PC-9 (cell line): ENCODE measurements at regions not wholly inside any gene's neighbourhood (a gene's known extent, or its start where the extent isn't known, plus 50 kb on each side); places are given as distances from the start of the nearest gene placed in this dataset.

ENCODE experiments used
- BruUV-seq: library from RNA; stranded (reverse); fragments of 400-500 nt; replicated peaks from 2 replicates; lab custom pipeline; 2021; lab: Mats Ljungman, UMichigan
- CTCF ChIA-PET: fragments of 300-600 bp; sonication (Branson Sonifier 250); formaldehyde crosslinking; loops from one replicate; lab custom pipeline; 2022; ENCODE audit warnings: antibody characterized with exemption; lab: Charles Lee
- POLR2A ChIA-PET: fragments of 300-600 bp; sonication (Branson Sonifier 250); formaldehyde crosslinking; loops from one replicate; lab custom pipeline; 2022; ENCODE audit warnings: antibody characterized with exemption; ENCODE audit not compliant: unreplicated experiment; lab: Charles Lee
- DNase-seq, 2 experiments: peaks; one replicate each; pipeline versions ENCODE4 v3.0.0 to v3.0.0-alpha.2; 2015 to 2022; ENCODE audit warnings: mixed read lengths in 1 of 2
- H2AFZ ChIP-seq: fragments of 200-600 bp; sonication (generic); 2 replicates; pipeline ENCODE4 v1.8.1; 2017; ENCODE audit warnings: antibody characterized with exemption
- H3F3A ChIP-seq: fragments of 200-600 bp; sonication (generic); 2 replicates; pipeline ENCODE4 v1.8.1; 2017; ENCODE audit warnings: antibody characterized with exemption, mild to moderate bottlenecking, low read depth; ENCODE audit not compliant: insufficient read depth
- H3K27ac ChIP-seq: fragments of 200-600 bp; sonication (generic); 2 replicates; pipeline ENCODE4 v1.6.1; 2016; ENCODE audit warnings: mixed run types
- H3K27me3 ChIP-seq: fragments of 200-600 bp; sonication (generic); 2 replicates; pipeline ENCODE4 v1.6.1; 2016; ENCODE audit warnings: low read depth, mixed run types; ENCODE audit not compliant: insufficient read depth
- H3K36me3 ChIP-seq: fragments of 200-600 bp; sonication (generic); 2 replicates; pipeline ENCODE4 v1.6.1; 2016; ENCODE audit warnings: low read depth, mixed run types
- H3K4me1 ChIP-seq: fragments of 200-600 bp; sonication (generic); replicated peaks from 2 replicates; pipeline ENCODE4 v1.6.1; 2016; ENCODE audit warnings: mixed run types; ENCODE audit not compliant: insufficient read depth
- H3K4me2 ChIP-seq: fragments of 200-600 bp; sonication (generic); 2 replicates; pipeline ENCODE4 v1.6.1; 2017; ENCODE audit warnings: mixed run types
- H3K4me3 ChIP-seq: fragments of 200-600 bp; sonication (generic); 2 replicates; pipeline ENCODE4 v1.6.1; 2016; ENCODE audit warnings: mixed run types
- H3K79me2 ChIP-seq: fragments of 200-600 bp; sonication (generic); 2 replicates; pipeline ENCODE4 v1.6.1; 2017; ENCODE audit warnings: low read depth, mixed run types
- H3K9me2 ChIP-seq: fragments of 200-600 bp; sonication (generic); 2 replicates; pipeline ENCODE4 v1.8.1; 2017; ENCODE audit warnings: mild to moderate bottlenecking; ENCODE audit not compliant: insufficient read depth
- H3K9me3 ChIP-seq: fragments of 200-600 bp; sonication (generic); 2 replicates; pipeline ENCODE4 v1.8.1; 2016; ENCODE audit warnings: low read depth; ENCODE audit not compliant: insufficient read depth
- H4K20me1 ChIP-seq: fragments of 200-600 bp; sonication (generic); 2 replicates; pipeline ENCODE4 v1.8.1; 2017; ENCODE audit not compliant: insufficient read depth
- EZH2 ChIP-seq: fragments of 200-600 bp; sonication (generic); IDR thresholded peaks from 2 replicates; pipeline ENCODE4 v1.8.0; 2017; ENCODE audit warnings: antibody characterized with exemption, low read depth
- intact Hi-C: fragments of 100-400 bp; cut with micrococcal nuclease; formaldehyde crosslinking; loops from one replicate; pipeline ENCODE4 v1.10.0; 2022; ENCODE audit not compliant: unreplicated experiment
- TF ChIP-seq, protein P1 (sequence below): fragments of 200-600 bp; sonication (generic); conservative IDR thresholded peaks from 2 replicates; pipeline ENCODE4 v1.6.1; 2017; ENCODE audit warnings: mixed run types, antibody characterized with exemption, mild to moderate bottlenecking, moderate library complexity

DNA sequence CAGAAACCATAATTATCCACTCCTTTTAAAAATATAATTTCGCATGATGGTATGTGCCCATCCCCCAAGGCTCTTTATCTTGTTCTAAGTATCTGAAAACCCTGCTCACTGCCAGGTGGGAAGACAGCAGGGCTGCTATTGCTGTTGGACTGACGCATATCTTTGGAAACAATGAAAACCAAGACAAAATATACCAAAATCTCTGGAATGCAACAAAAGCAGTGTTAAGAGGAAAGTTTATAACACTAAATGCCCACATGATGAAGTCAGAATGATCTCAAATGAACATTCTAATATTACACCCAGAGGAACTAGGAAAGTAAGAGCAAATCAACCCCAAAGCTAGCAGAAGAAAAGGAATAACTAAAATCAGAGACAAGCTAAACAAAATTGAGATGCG lies 162.0 kb downstream of the FAM47B start:
- Histone ChIP-seq H3K9me3 (no peaks in the 10 kb centered on the region), H4K20me1 (no peaks in the 10 kb centered on the region), H3K36me3 (no peaks in the 10 kb centered on the region), H3K27ac (no peak overlapping the region), H3K9me2 (no peaks in the 10 kb centered on the region), H3K4me2 (no peak overlapping the region), H3K4me3 (no peak overlapping the region), H2AFZ (no peak overlapping the region), H3K79me2 (no peaks in the 10 kb centered on the region), H3F3A (no peaks in the 10 kb centered on the region), H3K27me3 (no peaks in the 10 kb centered on the region), H3K4me1 (no peaks in the 10 kb centered on the region)
- no peak for DNase-seq
- no TSS peak for BruUV-seq
- intact Hi-C loops, result no loop called here
- POLR2A ChIA-PET, result no interaction called here
- TF ChIP-seq, protein P1, sequence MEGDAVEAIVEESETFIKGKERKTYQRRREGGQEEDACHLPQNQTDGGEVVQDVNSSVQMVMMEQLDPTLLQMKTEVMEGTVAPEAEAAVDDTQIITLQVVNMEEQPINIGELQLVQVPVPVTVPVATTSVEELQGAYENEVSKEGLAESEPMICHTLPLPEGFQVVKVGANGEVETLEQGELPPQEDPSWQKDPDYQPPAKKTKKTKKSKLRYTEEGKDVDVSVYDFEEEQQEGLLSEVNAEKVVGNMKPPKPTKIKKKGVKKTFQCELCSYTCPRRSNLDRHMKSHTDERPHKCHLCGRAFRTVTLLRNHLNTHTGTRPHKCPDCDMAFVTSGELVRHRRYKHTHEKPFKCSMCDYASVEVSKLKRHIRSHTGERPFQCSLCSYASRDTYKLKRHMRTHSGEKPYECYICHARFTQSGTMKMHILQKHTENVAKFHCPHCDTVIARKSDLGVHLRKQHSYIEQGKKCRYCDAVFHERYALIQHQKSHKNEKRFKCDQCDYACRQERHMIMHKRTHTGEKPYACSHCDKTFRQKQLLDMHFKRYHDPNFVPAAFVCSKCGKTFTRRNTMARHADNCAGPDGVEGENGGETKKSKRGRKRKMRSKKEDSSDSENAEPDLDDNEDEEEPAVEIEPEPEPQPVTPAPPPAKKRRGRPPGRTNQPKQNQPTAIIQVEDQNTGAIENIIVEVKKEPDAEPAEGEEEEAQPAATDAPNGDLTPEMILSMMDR, result no peak
- no peak for TF ChIP-seq EZH2
- CTCF ChIA-PET, result no interaction called here

DNA sequence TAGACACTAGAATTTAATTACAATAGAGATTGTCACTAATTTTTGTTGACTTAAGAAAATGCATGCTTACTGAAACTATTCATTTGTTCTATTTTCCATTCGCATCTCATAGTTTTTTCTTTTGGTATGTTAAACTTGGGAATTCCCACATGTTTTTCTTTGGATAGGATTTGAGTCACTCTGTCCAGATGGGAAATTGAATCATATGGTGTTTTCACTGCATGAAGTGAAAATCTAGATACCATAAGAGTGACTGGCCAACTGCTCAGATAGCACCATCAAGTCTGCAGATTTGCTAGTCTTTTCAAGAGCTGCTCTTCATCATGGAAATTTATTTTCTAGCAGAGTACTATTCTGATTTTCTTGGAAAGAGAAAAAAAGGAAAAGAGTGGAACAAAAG lies 172.6 kb downstream of the FAM47B start:
- CTCF ChIA-PET, result no interaction called here

DNA sequence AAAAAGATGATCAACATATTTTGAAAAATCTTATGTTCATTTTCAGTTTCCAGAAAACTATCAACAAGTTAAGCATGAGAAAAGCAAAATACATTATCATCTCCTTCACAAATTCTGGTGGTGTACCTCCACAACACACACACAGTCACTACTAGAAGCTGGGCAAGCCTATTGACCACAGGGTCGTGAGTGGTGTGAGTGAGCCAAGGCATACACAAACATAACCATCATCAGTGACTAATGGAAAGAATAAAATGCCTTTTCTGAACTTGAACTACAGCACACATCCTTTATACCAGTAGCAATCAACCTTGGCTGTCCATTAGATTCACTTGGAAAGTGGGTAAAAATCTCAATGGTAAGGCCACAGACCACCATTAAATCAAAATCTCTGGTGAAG lies 180.2 kb downstream of the FAM47B start:
- H2AFZ ChIP-seq, result no peak overlapping the region
- no peak overlapping the region for H3K4me3 ChIP-seq
- ChIA-PET CTCF (no interaction called here), POLR2A (no interaction called here)
- H3K79me2 ChIP-seq, result no peaks in the 10 kb centered on the region
- H3K27ac ChIP-seq, result no peak overlapping the region
- TF ChIP-seq EZH2, result no peak
- TF ChIP-seq, protein P1, result no peak
- H3K27me3 ChIP-seq, result no peaks in the 10 kb centered on the region
- H3K9me2 ChIP-seq, result no peaks in the 10 kb centered on the region
- no TSS peak for BruUV-seq
- no peaks in the 10 kb centered on the region for H3K9me3 ChIP-seq
- no peaks in the 10 kb centered on the region for H3K36me3 ChIP-seq
- intact Hi-C loops, result no loop called here
- H3K4me1 ChIP-seq, result no peaks in the 10 kb centered on the region
- no peak for DNase-seq
- H3F3A ChIP-seq, result no peaks in the 10 kb centered on the region
- H4K20me1 ChIP-seq, result no peaks in the 10 kb centered on the region
- no peak overlapping the region for H3K4me2 ChIP-seq

More for the DNA sequence above, 172.6 kb downstream of the FAM47B start:
- intact Hi-C loops, result no loop called here
- Histone ChIP-seq H3K4me1 (no peaks in the 10 kb centered on the region), H3K4me2 (no peak overlapping the region), H3K79me2 (no peaks in the 10 kb centered on the region), H3K36me3 (no peaks in the 10 kb centered on the region), H3K9me2 (no peaks in the 10 kb centered on the region), H3K27ac (no peak overlapping the region), H3F3A (no peaks in the 10 kb centered on the region), H2AFZ (no peak overlapping the region), H3K4me3 (no peak overlapping the region), H4K20me1 (no peaks in the 10 kb centered on the region), H3K9me3 (no peaks in the 10 kb centered on the region), H3K27me3 (no peaks in the 10 kb centered on the region)
- TF ChIP-seq EZH2, result no peak
- TF ChIP-seq, protein P1, result no peak
- POLR2A ChIA-PET, result no interaction called here
- no peak for DNase-seq
- BruUV-seq, result no TSS peak
